Uterus (tissue), 3 donors: ENCODE measurements at regions not wholly inside any gene's neighbourhood (a gene's known extent, or its start where the extent isn't known, plus 50 kb on each side); places are given as distances from the start of the nearest gene placed in this dataset.

Experiments
- DNase-seq, 2 donors: peaks; one replicate each; pipeline ENCODE4 v3.0.0-alpha.2; 2019 to 2020
- H3K27ac ChIP-seq, 2 donors: fragments of 200-600 bp; sonication (generic); 1 replicate in 1 of 2; 2 replicates in 1 of 2; pipeline ENCODE4 v1.5.1; 2016 to 2018
- H3K27me3 ChIP-seq, 2 donors: fragments of 200-600 bp; sonication (generic); one replicate each; pipeline ENCODE4 v1.5.1; 2018 to 2019; ENCODE audit warnings: control low read depth in 1 of 2
- H3K36me3 ChIP-seq, 2 donors: fragments of 200-600 bp; sonication (generic); one replicate each; pipeline ENCODE4 v1.5.1; 2019; ENCODE audit warnings: control low read depth in 1 of 2
- H3K4me1 ChIP-seq, 2 donors: fragments of 200-600 bp; sonication (generic); one replicate each; pipeline ENCODE4 v1.5.1; 2018 to 2019; ENCODE audit warnings: control low read depth in 1 of 2
- H3K4me3 ChIP-seq, 2 donors: fragments of 200-600 bp; sonication (generic); 1 replicate in 1 of 2; 2 replicates in 1 of 2; pipeline ENCODE4 v1.5.1; 2018 to 2019; ENCODE audit warnings: mild to moderate bottlenecking in 1 of 2
- H3K9me3 ChIP-seq, 2 donors: fragments of 200-600 bp; sonication (generic); one replicate each; pipeline ENCODE4 v1.5.1; 2019; ENCODE audit warnings: control low read depth in 1 of 2
- CTCF ChIP-seq, 4 experiments: fragments of 200-600 bp in 2 of 4; fragments of 450-650 bp in 2 of 4; sonication (generic) in 2 of 4; IDR thresholded peaks; one replicate each; pipeline ENCODE4 v1.5.1; 2016 to 2019; ENCODE audit warnings: antibody characterized with exemption in 4 of 4, mild to moderate bottlenecking in 2 of 4, moderate library complexity in 1 of 4
- POLR2A ChIP-seq, 2 donors: fragments of 450-650 bp; IDR thresholded peaks; one replicate each; pipeline ENCODE4 v1.6.1; 2016; ENCODE audit warnings: antibody characterized with exemption in 2 of 2, mild to moderate bottlenecking in 1 of 2, moderate library complexity in 1 of 2
- intact Hi-C: fragments of 100-400 bp; cut with DNase I; formaldehyde crosslinking; loops from one replicate; pipeline ENCODE4 v1.15.1; 2023; ENCODE audit warnings: low total_unique reads
- donor health status: DM: yes; HTN: yes; CAD: no.

- intact Hi-C loops = no loop called here
- no peaks in the 10 kb centered on the region for H3K36me3 ChIP-seq
- H3K4me1 ChIP-seq = no peaks in the 10 kb centered on the region
- H3K27ac ChIP-seq = no peak overlapping the region
- TF ChIP-seq CTCF (IDR thresholded peaks at IDR 0.05) (no peak), POLR2A (IDR thresholded peaks at IDR 0.05) (no peak)
- DNase-seq = no peak
- H3K27me3 ChIP-seq = no peaks in the 10 kb centered on the region
- no peak overlapping the region for H3K4me3 ChIP-seq
- H3K9me3 ChIP-seq = no peaks in the 10 kb centered on the region
These were observed 228.8 kb downstream of the SPCS3 start for GRCh38 chr4:176548571-176548970.

- no peaks in the 10 kb centered on the region for H3K9me3 ChIP-seq
- TF ChIP-seq CTCF (IDR thresholded peaks at IDR 0.05) (no peak), POLR2A (IDR thresholded peaks at IDR 0.05) (no peak)
- H3K27ac ChIP-seq = no peak overlapping the region
- no peaks in the 10 kb centered on the region for H3K4me1 ChIP-seq
- intact Hi-C loops = no loop called here
- H3K4me3 ChIP-seq = no peak overlapping the region
- DNase-seq = no peak
- no peaks in the 10 kb centered on the region for H3K36me3 ChIP-seq
- H3K27me3 ChIP-seq = no peaks in the 10 kb centered on the region
These were observed 229.5 kb downstream of the SPCS3 start for GRCh38 chr4:176549161-176549865.

GRCh38 chr4:176558661-176559060 is 234.1 kb downstream of the VEGFC start:
- H3K4me3 ChIP-seq = no peak overlapping the region
- H3K4me1 ChIP-seq = no peaks in the 10 kb centered on the region
- H3K27ac ChIP-seq = no peak overlapping the region
- DNase-seq = no peak
- H3K9me3 ChIP-seq = no peaks in the 10 kb centered on the region
- H3K27me3 ChIP-seq = no peaks in the 10 kb centered on the region
- H3K36me3 ChIP-seq = no peaks in the 10 kb centered on the region
- no peak for TF ChIP-seq CTCF (IDR thresholded peaks at IDR 0.05)
- TF ChIP-seq POLR2A (IDR thresholded peaks at IDR 0.05) = no peak
- intact Hi-C loops = no loop called here

- Histone ChIP-seq H3K4me3 (no peak overlapping the region), H3K27me3 (no peaks in the 10 kb centered on the region), H3K27ac (no peak overlapping the region), H3K9me3 (no peaks in the 10 kb centered on the region), H3K36me3 (no peaks in the 10 kb centered on the region), H3K4me1 (no peaks in the 10 kb centered on the region)
- intact Hi-C loops = no loop called here
- TF ChIP-seq CTCF (IDR thresholded peaks at IDR 0.05) = no peak
- no peak for TF ChIP-seq POLR2A (IDR thresholded peaks at IDR 0.05)
- no peak for DNase-seq
These were observed 231.4 kb downstream of the VEGFC start for GRCh38 chr4:176561368-176561767.

GRCh38 chr4:176563591-176563990 is 229.1 kb downstream of the VEGFC start:
- intact Hi-C loops = no loop called here
- H3K27ac ChIP-seq = no peak overlapping the region
- no peaks in the 10 kb centered on the region for H3K9me3 ChIP-seq
- TF ChIP-seq CTCF (IDR thresholded peaks at IDR 0.05) (peak in 2 of 4 experiments; percentile 14 to 15), POLR2A (IDR thresholded peaks at IDR 0.05) (no peak)
- H3K4me3 ChIP-seq = no peak overlapping the region
- H3K4me1 ChIP-seq = no peaks in the 10 kb centered on the region
- H3K36me3 ChIP-seq = no peaks in the 10 kb centered on the region
- no peaks in the 10 kb centered on the region for H3K27me3 ChIP-seq
- no peak for DNase-seq
